Stimulated activated naive CD8-positive, alpha-beta T cell treated with anti-CD3 and anti-CD28 coated beads, Interleukin-15, amount 100 ng/mL, for 72 hours (primary cell): ENCODE measurements at regions not wholly inside any gene's neighbourhood (a gene's known extent, or its start where the extent isn't known, plus 50 kb on each side); places are given as distances from the start of the nearest gene placed in this dataset.
A peak's percentile ranks its signal among the peaks of the same experiment; 100 is the strongest.

Source experiments
- ATAC-seq: fragments of 150-1000 bp; cut with Tn5 transposase; 2 replicates; pipeline ENCODE4 v1.10.0; 2021; ENCODE audit warnings: mild to moderate bottlenecking, moderate library complexity
- DNase-seq, 2 donors: peaks; one replicate each; pipeline ENCODE4 v3.0.0; 2021 to 2022
- H3K27ac Mint-ChIP-seq, 2 donors: one replicate each; pipeline ENCODE4 v1.8.0; 2022; ENCODE audit warnings: mild to moderate bottlenecking in 2 of 2, mixed read lengths in 2 of 2, moderate library complexity in 2 of 2
- H3K27me3 Mint-ChIP-seq: one replicate; pipeline ENCODE4 v1.8.0; 2022; ENCODE audit warnings: mixed read lengths
- H3K4me1 Mint-ChIP-seq: one replicate; pipeline ENCODE4 v1.8.0; 2022; ENCODE audit warnings: mild to moderate bottlenecking, mixed read lengths
- H3K4me3 Mint-ChIP-seq, 2 donors: one replicate each; pipeline ENCODE4 v1.8.0; 2022; ENCODE audit warnings: mild to moderate bottlenecking in 2 of 2, mixed read lengths in 2 of 2, moderate library complexity in 1 of 2
- H3K9me3 Mint-ChIP-seq, 2 donors: one replicate each; pipeline ENCODE4 v1.8.0; 2022; ENCODE audit warnings: mixed read lengths in 2 of 2

DNA sequence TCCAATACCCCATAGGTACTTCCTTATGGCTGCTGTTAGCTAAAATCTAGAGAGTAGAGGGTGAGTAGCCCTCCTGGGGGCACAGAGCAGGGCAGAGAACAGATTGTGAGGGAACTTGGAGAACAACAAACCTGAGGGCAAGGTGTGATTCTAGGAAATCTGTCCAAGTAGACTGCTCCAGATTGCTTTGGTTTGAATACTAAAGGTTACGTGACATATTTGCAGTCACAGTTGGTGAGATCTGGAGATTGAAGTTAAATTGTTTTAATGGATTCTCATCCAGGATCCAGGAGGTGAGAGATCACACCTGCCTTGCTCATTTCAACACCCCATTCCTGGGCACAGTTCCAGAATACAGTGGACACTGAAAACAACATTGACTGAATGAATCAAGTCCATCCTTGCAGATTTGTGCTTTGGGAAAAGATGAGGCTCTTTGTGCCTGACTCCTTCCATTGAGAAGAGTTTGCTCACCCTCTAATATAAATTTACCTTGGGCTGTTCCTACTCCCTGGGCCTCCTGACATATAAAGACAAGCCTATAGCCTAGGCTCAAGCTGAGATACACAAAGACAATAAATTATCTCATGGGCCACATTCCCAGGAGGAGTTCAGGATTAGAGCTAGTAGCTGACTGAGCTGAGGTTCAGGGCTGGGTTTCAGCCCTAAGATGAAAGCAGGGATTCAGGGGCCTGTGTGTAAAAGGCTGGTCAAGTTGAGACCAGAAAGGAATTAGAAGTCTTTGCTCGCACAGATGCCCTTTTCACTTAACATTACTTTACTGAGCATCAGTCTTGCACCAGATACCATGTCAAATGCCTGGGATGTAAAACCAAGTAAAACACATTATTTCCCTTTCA, 400.9 kb upstream of the MCTP2 start:
- Mint-ChIP-seq H3K27me3 (no peaks in the 10 kb centered on the region), H3K4me1 (no peaks in the 10 kb centered on the region), H3K4me3 (no peak overlapping the region), H3K27ac (no peak overlapping the region), H3K9me3 (no peaks in the 10 kb centered on the region)
- DNase-seq (no peak), ATAC-seq (no peak)

GRCh38 chr15:93829115-93829870, 402.1 kb upstream of the MCTP2 start:
- no peak for ATAC-seq
- no peaks in the 10 kb centered on the region for H3K9me3 Mint-ChIP-seq
- no peak overlapping the region for H3K4me3 Mint-ChIP-seq
- H3K27me3 Mint-ChIP-seq: no peaks in the 10 kb centered on the region
- no peak for DNase-seq
- no peak overlapping the region for H3K27ac Mint-ChIP-seq
- no peaks in the 10 kb centered on the region for H3K4me1 Mint-ChIP-seq

DNA sequence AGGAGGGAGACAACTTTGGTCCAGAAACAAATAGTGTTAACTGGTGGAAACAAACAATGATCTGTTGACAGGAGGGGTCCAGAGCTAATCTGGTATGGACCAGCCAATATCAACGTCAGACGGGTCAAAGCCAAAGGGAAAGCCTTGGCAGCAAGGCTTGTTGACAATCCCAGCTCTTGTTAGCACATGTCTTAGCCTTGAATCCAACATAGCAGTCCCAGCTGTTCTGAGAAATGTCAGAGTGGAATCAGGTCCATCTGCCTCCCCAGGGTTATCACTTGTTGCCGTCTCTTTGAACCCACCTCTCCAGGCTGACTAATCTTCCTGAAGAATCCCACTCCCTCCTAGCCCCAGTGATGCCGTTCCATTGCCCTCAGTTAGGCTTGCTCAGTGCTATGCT, 404.6 kb upstream of the MCTP2 start:
- Mint-ChIP-seq H3K9me3 (no peaks in the 10 kb centered on the region), H3K4me1 (no peaks in the 10 kb centered on the region), H3K27me3 (no peaks in the 10 kb centered on the region), H3K4me3 (no peak overlapping the region), H3K27ac (no peak overlapping the region)
- no peak for DNase-seq
- ATAC-seq: no peak

DNA sequence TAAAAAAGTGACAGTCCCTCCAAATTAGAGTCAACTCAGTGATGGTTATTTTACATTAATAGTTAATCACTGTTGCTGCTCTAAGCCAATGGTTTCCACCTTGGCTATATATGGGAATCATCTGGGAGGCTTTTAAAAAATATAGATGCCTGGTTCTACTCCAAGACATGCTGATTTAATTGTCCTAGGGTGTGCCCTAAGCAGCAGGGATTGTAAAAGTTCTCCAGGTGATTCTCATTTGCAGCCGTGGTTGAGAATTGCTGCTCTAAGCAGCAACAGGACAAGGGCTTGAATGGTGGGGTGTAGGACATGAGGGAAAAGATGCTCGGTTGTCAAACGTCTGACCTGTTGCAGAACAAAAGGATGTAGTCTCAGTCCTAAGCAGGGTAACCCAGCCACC, 405.1 kb upstream of the MCTP2 start:
- Mint-ChIP-seq H3K9me3 (no peaks in the 10 kb centered on the region), H3K27ac (no peak overlapping the region), H3K4me1 (no peaks in the 10 kb centered on the region)

DNA sequence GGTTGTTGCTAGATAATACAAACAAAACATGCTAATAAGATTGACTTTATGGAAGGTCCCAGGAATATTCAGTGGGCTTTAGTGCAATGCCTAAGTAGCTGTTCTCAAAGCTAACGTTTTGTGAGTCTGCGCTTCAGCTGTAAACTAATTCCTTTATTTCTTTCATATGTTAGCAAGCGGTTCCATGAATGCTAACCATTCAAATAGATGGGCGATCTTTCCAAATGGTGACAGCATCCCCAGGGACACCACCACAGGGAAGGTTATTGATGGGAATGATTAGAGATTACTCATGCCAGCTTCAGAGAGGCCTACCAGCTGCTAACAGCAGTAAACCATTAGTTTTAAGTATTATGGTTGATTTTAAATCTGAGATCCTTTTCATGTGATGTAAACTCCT, 405.7 kb upstream of the MCTP2 start:
- Mint-ChIP-seq H3K9me3 (no peaks in the 10 kb centered on the region), H3K27me3 (no peaks in the 10 kb centered on the region), H3K4me3 (no peak overlapping the region), H3K4me1 (no peaks in the 10 kb centered on the region), H3K27ac (no peak overlapping the region)
- ATAC-seq (no peak), DNase-seq (no peak)

More for the DNA sequence above, 405.1 kb upstream of the MCTP2 start:
- Mint-ChIP-seq H3K4me3 (no peak overlapping the region), H3K27me3 (no peaks in the 10 kb centered on the region)
- no peak for DNase-seq
- no peak for ATAC-seq

DNA sequence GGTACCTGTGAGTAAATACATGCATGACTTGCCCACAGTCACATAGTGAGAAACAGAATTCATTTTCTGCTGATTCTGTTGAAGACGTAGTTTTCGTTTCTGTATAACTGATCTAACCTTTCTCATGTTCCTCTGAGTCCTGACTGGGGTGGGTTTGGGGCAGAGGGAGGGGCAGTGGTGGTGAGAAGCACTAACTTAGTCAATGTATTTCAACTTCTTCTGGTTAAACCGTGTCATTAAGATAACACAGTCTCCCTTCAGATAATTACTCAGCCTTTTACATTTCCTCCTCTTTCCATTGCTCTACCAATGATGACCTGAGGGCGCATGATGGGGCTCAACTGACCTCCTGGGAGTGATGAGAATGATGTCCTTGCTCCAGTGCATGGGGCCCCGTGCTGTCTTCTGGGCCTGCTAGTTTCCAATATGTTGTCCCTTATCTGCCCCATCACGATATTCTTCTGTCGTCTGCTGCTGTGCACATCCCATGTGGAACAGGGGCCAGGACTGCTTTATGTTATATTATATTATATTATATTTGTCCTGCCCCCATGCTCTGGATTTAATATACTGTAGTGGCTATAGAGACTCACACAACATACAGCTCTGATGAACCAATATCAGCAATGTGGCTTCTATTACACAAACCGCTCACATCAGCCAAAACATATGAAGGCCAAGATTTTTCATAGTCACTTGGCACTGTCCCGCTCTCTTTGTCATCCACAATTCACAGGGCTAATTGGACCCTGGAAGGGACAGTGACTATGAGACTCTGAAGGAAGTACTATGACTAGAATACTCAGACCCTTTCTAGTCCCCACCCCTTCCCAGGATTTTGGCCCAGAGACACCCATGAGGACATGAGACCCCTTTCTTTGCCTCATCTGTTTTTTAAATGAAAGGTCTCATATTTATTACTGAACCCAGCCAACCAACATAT, 407.1 kb upstream of the MCTP2 start:
- Mint-ChIP-seq H3K4me3 (no peak overlapping the region), H3K27me3 (no peaks in the 10 kb centered on the region), H3K27ac (no peak overlapping the region), H3K4me1 (no peaks in the 10 kb centered on the region), H3K9me3 (no peaks in the 10 kb centered on the region)
- no peak for DNase-seq
- ATAC-seq: no peak

DNA sequence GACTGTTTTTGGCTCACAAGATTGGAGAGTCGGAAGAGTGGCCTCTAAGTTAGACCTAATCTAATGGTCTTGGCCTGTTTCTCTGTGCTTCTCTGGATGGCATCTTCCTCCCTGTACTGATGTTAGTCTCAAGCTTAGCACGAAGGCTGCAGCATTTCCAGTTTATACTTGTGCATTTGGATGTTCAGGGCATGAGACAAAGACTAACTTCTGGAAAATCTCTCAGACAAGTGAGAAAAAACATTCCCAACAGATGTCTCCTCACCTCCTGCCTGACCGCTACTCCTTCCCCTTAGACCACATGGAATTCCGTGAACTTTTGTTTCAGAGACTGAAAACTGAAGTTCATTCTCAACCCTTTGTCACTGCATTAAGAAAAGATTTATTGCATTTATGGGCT, 410.8 kb upstream of the MCTP2 start:
- peaks cover 8 to 19% of the 10 kb centered on the region in 2 donors for H3K9me3 Mint-ChIP-seq

DNA sequence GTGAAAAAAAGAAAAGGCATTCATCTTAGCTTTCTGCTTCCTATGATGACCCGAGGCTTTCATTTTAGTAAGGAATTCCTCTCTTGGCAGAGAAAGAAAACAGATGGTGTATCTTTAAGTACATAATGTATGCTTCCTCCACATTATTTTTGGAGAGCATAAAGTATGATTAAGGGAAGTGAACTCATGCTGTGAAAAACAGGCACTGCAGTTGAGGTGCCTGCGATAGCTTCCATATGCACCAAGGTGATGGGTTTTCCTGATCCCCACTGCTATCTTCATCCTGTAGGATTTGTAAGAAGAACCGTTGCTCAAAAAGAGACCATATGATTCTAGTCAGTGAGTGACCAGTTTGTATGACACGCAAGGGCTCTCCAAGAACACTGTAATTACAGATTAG, 411.5 kb upstream of the MCTP2 start:
- no peak for DNase-seq
- H3K4me1 Mint-ChIP-seq: no peaks in the 10 kb centered on the region
- H3K27ac Mint-ChIP-seq: no peak overlapping the region
- H3K4me3 Mint-ChIP-seq: no peak overlapping the region
- no peaks in the 10 kb centered on the region for H3K27me3 Mint-ChIP-seq
- H3K9me3 Mint-ChIP-seq: peaks cover 8 to 19% of the 10 kb centered on the region in 2 donors
- no peak for ATAC-seq

More for the DNA sequence above, 410.8 kb upstream of the MCTP2 start:
- DNase-seq (no peak), ATAC-seq (no peak)
- no peak overlapping the region for H3K27ac Mint-ChIP-seq
- no peak overlapping the region for H3K4me3 Mint-ChIP-seq
- H3K4me1 Mint-ChIP-seq: no peaks in the 10 kb centered on the region
- no peaks in the 10 kb centered on the region for H3K27me3 Mint-ChIP-seq

DNA sequence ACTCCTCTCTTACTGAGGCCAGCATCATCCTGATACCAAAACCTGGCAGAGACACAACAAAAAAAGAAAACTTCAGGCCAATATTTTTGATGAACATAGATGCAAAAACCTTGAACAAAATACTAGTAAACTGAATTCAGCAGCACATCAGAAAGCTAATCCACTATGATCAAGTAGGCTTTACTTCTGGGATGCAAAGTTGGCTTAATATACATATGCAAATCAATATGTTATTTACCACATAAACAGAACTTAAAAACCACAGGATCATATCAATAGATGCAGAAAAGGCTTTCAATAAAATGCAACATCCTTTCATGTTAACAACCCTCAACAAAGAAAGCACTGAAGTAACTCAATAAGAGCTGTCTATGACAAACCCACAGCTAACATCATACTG, 414.5 kb upstream of the MCTP2 start:
- Mint-ChIP-seq H3K27me3 (no peaks in the 10 kb centered on the region), H3K9me3 (peaks cover 8 to 19% of the 10 kb centered on the region in 2 donors), H3K4me1 (no peaks in the 10 kb centered on the region), H3K4me3 (no peak overlapping the region), H3K27ac (no peak overlapping the region)
- no peak for ATAC-seq
- no peak for DNase-seq

GRCh38 chr15:93811305-93811704, 420.1 kb upstream of the MCTP2 start:
- ATAC-seq (no peak), DNase-seq (no peak)
- Mint-ChIP-seq H3K27ac (no peak overlapping the region), H3K4me3 (no peak overlapping the region), H3K27me3 (no peaks in the 10 kb centered on the region), H3K4me1 (no peaks in the 10 kb centered on the region), H3K9me3 (no peaks in the 10 kb centered on the region)

- DNase-seq: no peak
- Mint-ChIP-seq H3K9me3 (no peaks in the 10 kb centered on the region), H3K4me3 (no peak overlapping the region), H3K27ac (no peak overlapping the region), H3K27me3 (no peaks in the 10 kb centered on the region), H3K4me1 (no peaks in the 10 kb centered on the region)
- no peak for ATAC-seq
Measured at GRCh38 chr15:93809516-93809915, 421.8 kb upstream of the MCTP2 start.

DNA sequence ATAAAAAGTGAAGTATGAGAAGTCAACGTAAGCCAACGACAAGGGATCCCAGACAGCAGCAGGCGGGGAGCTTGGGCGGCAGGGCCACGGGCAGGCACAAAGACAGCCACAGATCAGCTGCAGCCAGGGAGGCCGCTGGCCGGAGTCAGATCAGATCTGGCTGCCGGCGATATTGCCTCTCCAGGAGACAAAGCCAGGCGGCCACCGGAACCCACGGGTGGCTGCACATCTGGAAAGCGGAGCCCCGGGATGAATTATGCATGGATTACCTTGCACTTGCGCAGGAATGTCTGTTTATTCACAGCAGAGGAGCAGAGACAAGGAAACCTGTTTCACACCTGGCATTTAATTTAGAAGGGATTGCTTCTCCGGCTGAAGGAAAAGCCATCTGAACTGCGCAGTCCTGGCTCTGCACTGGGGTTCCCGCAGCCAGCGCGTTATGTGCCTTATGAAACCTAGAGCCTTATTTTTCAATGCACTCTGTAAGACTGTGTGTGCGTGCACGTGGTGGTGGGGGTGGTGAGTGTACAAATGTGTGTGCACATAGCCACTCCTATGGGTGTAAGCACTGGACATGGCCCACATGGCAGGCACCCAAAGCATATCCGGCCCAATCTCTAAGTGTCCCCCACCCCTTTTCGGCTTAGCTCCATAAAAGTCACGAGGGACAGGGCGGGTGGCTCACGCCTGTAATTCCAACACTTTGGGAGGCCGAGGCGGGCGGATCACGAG, 427.8 kb upstream of the MCTP2 start:
- no peaks in the 10 kb centered on the region for H3K9me3 Mint-ChIP-seq
- no peak overlapping the region for H3K4me3 Mint-ChIP-seq
- no peaks in the 10 kb centered on the region for H3K4me1 Mint-ChIP-seq
- H3K27me3 Mint-ChIP-seq: no peaks in the 10 kb centered on the region
- DNase-seq (no peak), ATAC-seq (peak; percentile 33)
- no peak overlapping the region for H3K27ac Mint-ChIP-seq

DNA sequence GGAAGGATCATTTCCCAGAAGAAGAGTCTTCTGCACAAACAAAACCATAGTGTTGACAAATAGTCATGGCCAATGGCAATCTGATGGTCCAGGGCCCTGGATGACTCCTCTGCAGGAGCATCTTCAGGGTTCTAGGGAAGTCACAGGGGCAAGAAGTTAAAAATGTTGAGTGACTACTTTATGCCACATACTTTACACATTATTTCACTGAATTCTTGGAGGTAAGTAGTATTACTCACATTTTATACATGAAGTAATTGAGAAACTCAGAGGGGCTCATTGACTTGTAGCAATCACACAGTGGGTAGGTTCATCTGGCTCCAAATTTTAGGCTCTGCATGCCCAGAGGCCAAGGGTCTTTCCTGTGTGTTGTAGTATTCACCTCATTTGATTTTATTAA, 430.2 kb upstream of the MCTP2 start:
- no peak for DNase-seq
- H3K4me1 Mint-ChIP-seq: no peaks in the 10 kb centered on the region
- H3K27me3 Mint-ChIP-seq: no peaks in the 10 kb centered on the region
- no peak overlapping the region for H3K4me3 Mint-ChIP-seq
- no peaks in the 10 kb centered on the region for H3K9me3 Mint-ChIP-seq
- no peak for ATAC-seq
- no peak overlapping the region for H3K27ac Mint-ChIP-seq

GRCh38 chr15:93800805-93801204, 430.6 kb upstream of the MCTP2 start:
- H3K4me3 Mint-ChIP-seq: no peak overlapping the region
- H3K27me3 Mint-ChIP-seq: no peaks in the 10 kb centered on the region
- DNase-seq: no peak
- no peak overlapping the region for H3K27ac Mint-ChIP-seq
- H3K9me3 Mint-ChIP-seq: no peaks in the 10 kb centered on the region
- H3K4me1 Mint-ChIP-seq: no peaks in the 10 kb centered on the region
- no peak for ATAC-seq

DNA sequence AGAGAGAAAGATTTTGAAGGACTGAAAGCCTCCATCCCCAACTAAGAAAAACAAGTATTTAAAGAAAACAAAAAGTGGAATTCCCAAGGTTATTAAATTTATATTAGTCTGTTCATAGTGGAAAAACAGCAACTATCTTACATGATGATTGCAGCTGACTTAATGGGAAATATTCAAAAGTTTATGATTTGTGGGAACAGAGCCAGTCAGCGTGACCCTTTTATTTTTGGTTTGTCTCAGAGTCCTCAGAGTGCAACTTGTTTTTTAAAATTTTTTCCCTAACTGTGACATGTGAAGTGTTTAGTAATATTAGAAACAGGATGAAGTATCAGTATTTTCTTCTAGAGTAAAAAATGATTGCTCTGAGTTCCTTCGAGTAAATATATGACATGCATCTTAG, 441.9 kb upstream of the MCTP2 start:
- Mint-ChIP-seq H3K27me3 (no peaks in the 10 kb centered on the region), H3K4me1 (no peaks in the 10 kb centered on the region), H3K9me3 (peaks cover 3 to 7% of the 10 kb centered on the region in 2 donors), H3K27ac (no peak overlapping the region), H3K4me3 (no peak overlapping the region)
- ATAC-seq: no peak
- no peak for DNase-seq
